SK-N-MC (cell line): ENCODE measurements at regions not wholly inside any gene's neighbourhood (a gene's known extent, or its start where the extent isn't known, plus 50 kb on each side); places are given as distances from the start of the nearest gene placed in this dataset.

Experiments
- EZH2 ChIP-seq: fragments of 200-600 bp; sonication (generic); IDR thresholded peaks from one replicate; pipeline ENCODE4 v1.6.1; 2017; ENCODE audit warnings: antibody characterized with exemption
- FOXP2 ChIP-seq: optimal IDR thresholded peaks from 2 replicates; pipeline ENCODE3; 2011; ENCODE audit warnings: mild to moderate bottlenecking, moderate library complexity; ENCODE audit not compliant: insufficient read depth; ENCODE audit errors: extremely low read length, control extremely low read depth
- POLR2AphosphoS5 ChIP-seq: IDR thresholded peaks from 2 replicates; pipeline ENCODE4 v1.6.1; 2012; ENCODE audit warnings: mild to moderate bottlenecking, low read depth, low read length, borderline replicate concordance

DNA sequence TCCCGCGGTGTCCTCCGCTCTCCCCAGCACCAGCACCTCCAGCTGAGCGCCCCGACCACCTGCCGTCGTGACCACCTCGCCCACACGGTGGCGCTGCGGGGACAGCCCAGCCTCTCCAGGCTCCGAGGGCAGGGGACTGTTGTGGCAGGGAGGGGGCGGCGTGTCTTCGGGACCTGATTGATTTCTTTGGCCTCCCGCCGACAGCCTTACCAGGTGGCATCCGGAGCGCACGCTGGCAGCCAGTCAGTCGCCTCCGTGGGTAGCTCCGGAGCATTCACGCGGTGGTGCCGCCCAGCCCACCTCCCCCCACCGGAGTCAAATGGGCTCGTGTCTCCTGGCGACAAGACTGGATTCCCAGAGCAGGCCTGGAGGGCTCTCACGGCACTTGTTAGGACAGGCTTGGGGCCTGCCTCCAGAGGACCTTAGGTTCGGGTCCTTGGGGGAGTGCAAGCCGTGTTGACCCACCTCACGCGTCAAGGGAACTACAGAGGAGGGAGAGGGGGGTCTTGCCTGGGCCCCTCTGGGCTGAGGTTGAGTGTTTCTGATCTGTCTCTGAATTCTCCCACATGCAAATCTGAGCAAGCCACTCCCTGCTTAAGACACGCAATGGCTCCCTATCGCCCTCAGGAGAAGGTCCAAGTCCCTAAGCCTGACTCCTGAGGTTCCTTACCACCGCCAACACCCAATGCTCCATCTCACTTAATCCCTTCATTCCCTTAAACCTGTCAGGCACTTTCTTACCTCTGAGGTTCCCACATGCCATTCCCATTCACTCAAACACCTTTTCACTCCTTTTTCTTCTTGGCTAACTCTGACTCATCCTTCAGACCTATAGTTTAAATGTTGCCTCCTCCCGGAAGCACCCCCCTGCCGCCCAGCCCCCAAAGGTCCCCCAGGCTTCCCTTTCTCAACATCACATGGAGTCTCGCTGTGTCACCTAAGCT lies 51.2 kb upstream of the GGTA1 start:
- no peak for TF ChIP-seq EZH2
- no peak for TF ChIP-seq POLR2AphosphoS5
- no peak for TF ChIP-seq FOXP2
